Heart right ventricle (tissue), 16 donors: ENCODE measurements at regions not wholly inside any gene's neighbourhood (a gene's known extent, or its start where the extent isn't known, plus 50 kb on each side); places are given as distances from the start of the nearest gene placed in this dataset.

Source experiments
- ATAC-seq, 8 donors: fragments of 200-7000 bp; cut with Tn5 transposase; one replicate each; pipeline ENCODE4 v1.9.1; 2020; ENCODE audit warnings: mild to moderate bottlenecking in 8 of 8, moderate library complexity in 8 of 8, moderate number of reproducible peaks in 1 of 8
- DNase-seq, 2 donors: peaks; one replicate each; pipeline ENCODE4 v3.0.0-alpha.2; 2020
- H3K27ac ChIP-seq, 10 donors: fragments of 200-600 bp; sonication (generic) in 2 of 10; one replicate each; pipeline versions ENCODE4 v1.5.0 to v1.8.0; 2020 to 2022; ENCODE audit warnings: mild to moderate bottlenecking in 3 of 10
- H3K27me3 ChIP-seq, 7 donors: fragments of 200-600 bp; one replicate each; pipeline ENCODE4 v1.8.0; 2021 to 2022; ENCODE audit warnings: mild to moderate bottlenecking in 2 of 7
- H3K36me3 ChIP-seq, 9 donors: fragments of 200-600 bp; sonication (generic) in 1 of 9; one replicate each; pipeline versions ENCODE4 v1.5.0 to v1.8.0; 2020 to 2022; ENCODE audit warnings: mild to moderate bottlenecking in 2 of 9
- H3K4me1 ChIP-seq, 9 donors: fragments of 200-600 bp; sonication (generic) in 1 of 9; one replicate each; pipeline versions ENCODE4 v1.5.0 to v1.8.0; 2020 to 2022; ENCODE audit warnings: mild to moderate bottlenecking in 4 of 9
- H3K4me3 ChIP-seq, 10 donors: fragments of 200-600 bp; sonication (generic) in 2 of 10; one replicate each; pipeline versions ENCODE4 v1.5.0 to v1.8.0; 2020 to 2022; ENCODE audit warnings: mild to moderate bottlenecking in 7 of 10, moderate library complexity in 2 of 10
- H3K9me3 ChIP-seq, 11 donors: fragments of 200-600 bp in 10 of 11; sonication (generic) in 2 of 11; one replicate each; pipeline versions ENCODE4 v1.5.0 to v1.8.0; 2013 to 2022; ENCODE audit warnings: mild to moderate bottlenecking in 2 of 11, control low read depth in 1 of 11, moderate library complexity in 1 of 11
- CTCF ChIP-seq, 9 donors: fragments of 200-600 bp; sonication (generic) in 2 of 9; IDR thresholded peaks; one replicate each; pipeline versions ENCODE4 v1.5.0 to v1.8.0; 2021 to 2022; ENCODE audit warnings: antibody characterized with exemption in 9 of 9, mild to moderate bottlenecking in 5 of 9, moderate library complexity in 1 of 9
- WGBS, 2 donors: extraction: QIAGEN DNeasy Blood & Tissue Kit; methylation state at CpG; one replicate each; pipeline ENCODE4 v1.1.7; 2013; ENCODE audit warnings: inconsistent platforms in 1 of 2; 5-methylcytosine and 5-hydroxymethylcytosine counted together
- intact Hi-C, 10 donors: fragments of 100-400 bp; cut with DNase I; formaldehyde crosslinking; loops; one replicate each; pipeline versions ENCODE4 v1.11.1 to v1.14.2; 2022
- donor health status: Arrhythmogenic right ventricular cardiomyopathy.
- donor health status: ischemic (EF 13 %, LVEDD 7.1; RV severe dilation, severe dysfunction).
- donor health status: healthy with polysubstance abuse.
- donor health status: DM: no; HTN: yes; CAD: no.
- donor health status: DM: no; HTN: no; CAD: no.
- donor health status: ischemic (EF 25% LVEDD 6.9; RV normal size, moderate dysfunction).
- donor health status: ischemic (EF 25% LVEDD 5.7; RV mildly dilated, moderate dysfunction).
- donor health status: healthy.
- donor health status: DM: yes; HTN: yes; CAD: no.
- donor health status: Ischemic cardiomyopathy.
- donor health status: ischemic (EF 35%, LVEDD 5.7; RV mildly dilated, moderate dysfunction).
- donor health status: nonischemic (EF 11% LVEDD 7.7; RV severe dilation, severe dysfunction).
- donor health status: DM: yes; HTN: yes; CAD: no.
- donor health status: PGD.
- donor health status: ischemic (EF 29% LVEDD 5.4; RV normal size, mild dysfunction).
- donor health status: nonischemic (EF 23%, LVEDD 6.1; RV moderate dilation, normal function).

DNA sequence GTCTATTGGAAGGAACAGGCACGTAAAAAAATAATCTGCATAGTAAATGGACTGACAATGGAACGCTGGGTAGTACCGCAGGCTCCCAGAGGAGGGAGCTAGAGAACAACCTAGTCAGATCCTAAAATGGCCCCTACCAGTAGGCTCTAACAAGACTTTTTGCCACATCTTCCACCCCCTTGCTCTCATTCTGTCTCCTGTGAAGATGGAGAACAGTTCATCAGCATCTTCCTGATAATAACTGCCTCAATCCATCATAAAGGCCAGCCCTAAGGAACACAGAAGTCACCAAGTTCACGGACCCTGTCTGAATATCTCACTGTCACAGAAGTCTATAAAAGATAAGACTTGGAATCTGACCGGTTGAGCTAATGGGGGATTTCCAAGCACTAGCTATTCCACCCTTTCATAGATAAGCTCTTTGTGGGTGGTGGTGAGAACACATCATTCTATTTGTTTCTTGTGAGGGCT is 133.4 kb downstream of the SLC1A3 start:
- Histone ChIP-seq H3K4me3 (no peak overlapping the region), H3K27ac (no peak overlapping the region), H3K9me3 (no peaks in the 10 kb centered on the region), H3K27me3 (peaks cover 0 to 24% (median 12%) of the 10 kb centered on the region in 7 donors), H3K4me1 (peaks cover 0 to 18% (median 7%) of the 10 kb centered on the region in 9 donors), H3K36me3 (no peaks in the 10 kb centered on the region)
- intact Hi-C loops = loop anchor here in 8 of 10 donors (5.0 to 10.0 kb wide), 7 partner anchors 125 to 1055 kb away; no protein-coding TSS in a partner anchor
- peak; percentile 37 to 87 (median 69) for TF ChIP-seq CTCF (IDR thresholded peaks at IDR 0.05)
- DNase-seq (peak; percentile 48 to 50), ATAC-seq (peak in 6 of 8 donors; percentile 48 to 60 (median 53))
- WGBS, 2 donors = 16 to 20% methylated on average over 5 of the region's 5 CpGs

DNA sequence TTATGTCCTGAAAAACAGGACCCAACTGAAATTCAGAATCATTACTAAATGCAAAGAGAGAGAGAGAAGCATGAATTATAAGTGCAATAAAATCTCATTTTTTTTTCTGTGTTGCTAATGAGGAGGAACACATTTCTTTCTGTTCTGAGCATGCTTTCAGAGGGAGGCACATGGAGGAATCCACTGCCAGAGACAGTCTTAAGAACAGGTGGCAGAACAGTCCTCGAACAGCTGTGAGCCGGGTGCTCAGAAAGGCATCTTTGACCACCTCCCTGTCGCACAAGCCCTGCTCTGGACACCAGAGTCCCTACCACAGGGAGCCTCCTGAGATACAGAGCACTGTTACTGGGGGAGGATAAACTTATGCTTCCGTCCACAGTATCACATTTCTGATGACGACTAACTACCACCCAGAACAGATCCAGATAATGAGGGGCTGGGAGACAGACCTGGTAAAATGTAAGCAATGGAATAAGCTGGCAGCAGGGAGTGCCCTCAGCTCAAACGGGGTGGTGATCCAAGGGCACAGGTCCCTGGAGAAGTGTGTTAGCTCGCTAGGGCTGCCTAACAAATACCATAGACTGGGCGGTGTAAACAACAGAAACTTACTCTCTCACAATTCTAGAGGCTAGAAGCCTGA is 134.0 kb downstream of the SLC1A3 start:
- Histone ChIP-seq H3K27me3 (peaks cover 0 to 24% (median 7%) of the 10 kb centered on the region in 7 donors), H3K36me3 (no peaks in the 10 kb centered on the region), H3K4me1 (peaks cover 0 to 21% (median 7%) of the 10 kb centered on the region in 9 donors), H3K27ac (no peak overlapping the region), H3K4me3 (no peak overlapping the region), H3K9me3 (no peaks in the 10 kb centered on the region)
- intact Hi-C loops = loop anchor here in 6 of 10 donors (5.0 to 10.0 kb wide), 6 partner anchors 124 to 264 kb away; no protein-coding TSS in a partner anchor
- no peak for ATAC-seq
- 65 to 69% methylated on average over 8 of the region's 8 CpGs for WGBS, 2 donors
- TF ChIP-seq CTCF (IDR thresholded peaks at IDR 0.05) = no peak
- no peak for DNase-seq

- Histone ChIP-seq H3K4me3 (no peak overlapping the region), H3K27me3 (peaks cover 0 to 21% (median 6%) of the 10 kb centered on the region in 7 donors), H3K4me1 (peaks cover 0 to 23% (median 9%) of the 10 kb centered on the region in 9 donors), H3K36me3 (no peaks in the 10 kb centered on the region), H3K27ac (no peak overlapping the region), H3K9me3 (no peaks in the 10 kb centered on the region)
- no peak for TF ChIP-seq CTCF (IDR thresholded peaks at IDR 0.05)
- DNase-seq (no peak), ATAC-seq (no peak)
- 55 to 59% methylated on average over 7 of the region's 7 CpGs for WGBS, 2 donors
- intact Hi-C loops = loop anchor here in 6 of 10 donors (5.0 to 10.0 kb wide), 6 partner anchors 124 to 264 kb away; no protein-coding TSS in a partner anchor
Measured at GRCh38 chr5:36741128-36741527, 134.7 kb downstream of the SLC1A3 start.

GRCh38 chr5:36743891-36744772 is 132.4 kb upstream of the NIPBL start:
- Histone ChIP-seq H3K27ac (peak overlapping the region in 5 of 10 donors; percentile 11 to 54 (median 28)), H3K9me3 (no peaks in the 10 kb centered on the region), H3K4me1 (peaks cover 0 to 23% (median 9%) of the 10 kb centered on the region in 9 donors), H3K4me3 (peak overlapping the region; percentile 43 to 70 (median 64)), H3K27me3 (peaks cover 0 to 24% (median 0%) of the 10 kb centered on the region in 7 donors), H3K36me3 (no peaks in the 10 kb centered on the region)
- intact Hi-C loops = loop anchor here in 6 of 10 donors (5.0 to 10.0 kb wide), 6 partner anchors 121 to 261 kb away; no protein-coding TSS in a partner anchor
- TF ChIP-seq CTCF (IDR thresholded peaks at IDR 0.05) = peak in 8 of 9 donors; percentile 40 to 70 (median 58)
- ATAC-seq (peak in 4 of 8 donors; percentile 39 to 56 (median 44)), DNase-seq (peak; percentile 29 to 60)
- WGBS, 2 donors = 11 to 12% methylated on average over 22 of the region's 22 CpGs
